Ishikawa (cell line): ENCODE measurements at regions not wholly inside any gene's neighbourhood (a gene's known extent, or its start where the extent isn't known, plus 50 kb on each side); places are given as distances from the start of the nearest gene placed in this dataset.

Source experiments
- CEBPB ChIP-seq: IDR thresholded peaks from 2 replicates; pipeline ENCODE4 v1.6.1; 2012
- CREB1 ChIP-seq: IDR thresholded peaks from 2 replicates; pipeline ENCODE4 v1.6.1; 2012; ENCODE audit warnings: low read depth
- EP300 ChIP-seq: IDR thresholded peaks from 2 replicates; pipeline ENCODE4 v1.6.1; 2012; ENCODE audit warnings: borderline replicate concordance
- FOXM1 ChIP-seq: IDR thresholded peaks from 2 replicates; pipeline ENCODE4 v1.6.1; 2012; ENCODE audit warnings: low read depth, borderline replicate concordance
- NFIC ChIP-seq: IDR thresholded peaks from 2 replicates; pipeline ENCODE4 v1.6.1; 2012
- RAD21 ChIP-seq: IDR thresholded peaks from 2 replicates; pipeline ENCODE4 v1.6.1; 2012; ENCODE audit warnings: low read depth
- TAF1 ChIP-seq: IDR thresholded peaks from 2 replicates; pipeline ENCODE4 v1.6.1; 2012; ENCODE audit warnings: low read depth, mild to moderate bottlenecking
- TCF12 ChIP-seq: IDR thresholded peaks from 2 replicates; pipeline ENCODE4 v1.6.1; 2012; ENCODE audit warnings: low read depth
- YY1 ChIP-seq: IDR thresholded peaks from 2 replicates; pipeline ENCODE4 v1.6.1; 2012; ENCODE audit warnings: low read depth
- TF ChIP-seq, protein P1 (sequence below): IDR thresholded peaks from 2 replicates; pipeline ENCODE4 v1.6.1; 2012
- TF ChIP-seq, protein P2 (sequence below): IDR thresholded peaks from 2 replicates; pipeline ENCODE4 v1.6.1; 2012
- TF ChIP-seq, protein P3 (sequence below): IDR thresholded peaks from 2 replicates; pipeline ENCODE4 v1.6.1; 2012; ENCODE audit warnings: low read depth, mild to moderate bottlenecking

DNA sequence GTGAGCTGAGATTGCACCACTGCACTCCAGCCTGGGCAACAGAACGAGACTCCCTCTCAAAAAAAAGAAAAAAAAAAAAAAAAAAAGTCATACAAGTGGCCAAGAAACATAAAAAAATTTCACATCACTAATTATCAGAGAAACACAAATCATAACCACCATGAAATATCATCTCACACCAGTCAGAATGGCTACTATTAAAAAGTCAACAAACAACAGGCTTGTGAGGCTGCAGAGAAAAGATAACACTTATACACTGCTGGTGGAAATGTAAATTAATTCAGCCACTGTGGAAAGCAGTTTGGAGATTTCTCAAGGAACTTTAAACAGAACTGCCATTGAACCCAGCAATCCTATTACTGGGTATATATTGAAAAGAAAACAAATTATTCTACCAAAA, 291.1 kb upstream of the MCTP2 start:
- TF ChIP-seq, protein P1, sequence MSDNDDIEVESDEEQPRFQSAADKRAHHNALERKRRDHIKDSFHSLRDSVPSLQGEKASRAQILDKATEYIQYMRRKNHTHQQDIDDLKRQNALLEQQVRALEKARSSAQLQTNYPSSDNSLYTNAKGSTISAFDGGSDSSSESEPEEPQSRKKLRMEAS: no peak
- no peak for TF ChIP-seq FOXM1
- no peak for TF ChIP-seq EP300
- TF ChIP-seq, protein P2, sequence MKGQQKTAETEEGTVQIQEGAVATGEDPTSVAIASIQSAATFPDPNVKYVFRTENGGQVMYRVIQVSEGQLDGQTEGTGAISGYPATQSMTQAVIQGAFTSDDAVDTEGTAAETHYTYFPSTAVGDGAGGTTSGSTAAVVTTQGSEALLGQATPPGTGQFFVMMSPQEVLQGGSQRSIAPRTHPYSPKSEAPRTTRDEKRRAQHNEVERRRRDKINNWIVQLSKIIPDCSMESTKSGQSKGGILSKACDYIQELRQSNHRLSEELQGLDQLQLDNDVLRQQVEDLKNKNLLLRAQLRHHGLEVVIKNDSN: no peak
- TF ChIP-seq, protein P3, sequence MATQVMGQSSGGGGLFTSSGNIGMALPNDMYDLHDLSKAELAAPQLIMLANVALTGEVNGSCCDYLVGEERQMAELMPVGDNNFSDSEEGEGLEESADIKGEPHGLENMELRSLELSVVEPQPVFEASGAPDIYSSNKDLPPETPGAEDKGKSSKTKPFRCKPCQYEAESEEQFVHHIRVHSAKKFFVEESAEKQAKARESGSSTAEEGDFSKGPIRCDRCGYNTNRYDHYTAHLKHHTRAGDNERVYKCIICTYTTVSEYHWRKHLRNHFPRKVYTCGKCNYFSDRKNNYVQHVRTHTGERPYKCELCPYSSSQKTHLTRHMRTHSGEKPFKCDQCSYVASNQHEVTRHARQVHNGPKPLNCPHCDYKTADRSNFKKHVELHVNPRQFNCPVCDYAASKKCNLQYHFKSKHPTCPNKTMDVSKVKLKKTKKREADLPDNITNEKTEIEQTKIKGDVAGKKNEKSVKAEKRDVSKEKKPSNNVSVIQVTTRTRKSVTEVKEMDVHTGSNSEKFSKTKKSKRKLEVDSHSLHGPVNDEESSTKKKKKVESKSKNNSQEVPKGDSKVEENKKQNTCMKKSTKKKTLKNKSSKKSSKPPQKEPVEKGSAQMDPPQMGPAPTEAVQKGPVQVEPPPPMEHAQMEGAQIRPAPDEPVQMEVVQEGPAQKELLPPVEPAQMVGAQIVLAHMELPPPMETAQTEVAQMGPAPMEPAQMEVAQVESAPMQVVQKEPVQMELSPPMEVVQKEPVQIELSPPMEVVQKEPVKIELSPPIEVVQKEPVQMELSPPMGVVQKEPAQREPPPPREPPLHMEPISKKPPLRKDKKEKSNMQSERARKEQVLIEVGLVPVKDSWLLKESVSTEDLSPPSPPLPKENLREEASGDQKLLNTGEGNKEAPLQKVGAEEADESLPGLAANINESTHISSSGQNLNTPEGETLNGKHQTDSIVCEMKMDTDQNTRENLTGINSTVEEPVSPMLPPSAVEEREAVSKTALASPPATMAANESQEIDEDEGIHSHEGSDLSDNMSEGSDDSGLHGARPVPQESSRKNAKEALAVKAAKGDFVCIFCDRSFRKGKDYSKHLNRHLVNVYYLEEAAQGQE: no peak
- no peak for TF ChIP-seq RAD21
- no peak for TF ChIP-seq TCF12
- TF ChIP-seq CEBPB: no peak
- TF ChIP-seq NFIC: no peak
- TF ChIP-seq YY1: no peak
- TF ChIP-seq TAF1: no peak
- no peak for TF ChIP-seq CREB1
